Kasumi-1 (cell line): ENCODE measurements at regions not wholly inside any gene's neighbourhood (a gene's known extent, or its start where the extent isn't known, plus 50 kb on each side); places are given as distances from the start of the nearest gene placed in this dataset.

Experiments used
- DNase-seq, 2 experiments: peaks; one replicate each; lab custom pipeline; 2025; lab: John Stamatoyannopoulos, UW

GRCh38 chr11:128407962-128408361, 179.4 kb downstream of the ETS1 start:
- no peak for DNase-seq

- DNase-seq = no peak
Measured at GRCh38 chr11:128405714-128406662, 181.4 kb downstream of the ETS1 start.

- no peak for DNase-seq
Measured at GRCh38 chr11:128405112-128405511, 182.2 kb downstream of the ETS1 start.

GRCh38 chr11:128404437-128404836, 182.9 kb downstream of the ETS1 start:
- DNase-seq = no peak

GRCh38 chr11:128400382-128401203, 186.8 kb downstream of the ETS1 start:
- no peak for DNase-seq

- no peak for DNase-seq
Measured at GRCh38 chr11:128399251-128400121, 187.9 kb downstream of the ETS1 start.

- no peak for DNase-seq
Measured at GRCh38 chr11:128398517-128399250, 188.7 kb downstream of the ETS1 start.

GRCh38 chr11:128397362-128397761, 190.0 kb downstream of the ETS1 start:
- DNase-seq = no peak

GRCh38 chr11:128394431-128395089, 192.8 kb downstream of the ETS1 start:
- no peak for DNase-seq

- no peak for DNase-seq
Measured at GRCh38 chr11:128392259-128392658, 195.1 kb downstream of the ETS1 start.

GRCh38 chr11:128391811-128392210, 195.5 kb downstream of the ETS1 start:
- no peak for DNase-seq

GRCh38 chr11:128390246-128390645, 197.1 kb downstream of the ETS1 start:
- DNase-seq = no peak

- DNase-seq = no peak
Measured at GRCh38 chr11:128389461-128389976, 197.8 kb downstream of the ETS1 start.

GRCh38 chr11:128388206-128388815, 199.0 kb downstream of the ETS1 start:
- DNase-seq = no peak

- no peak for DNase-seq
Measured at GRCh38 chr11:128379587-128380580, 207.5 kb downstream of the ETS1 start.

- no peak for DNase-seq
Measured at GRCh38 chr11:128375961-128376360, 211.4 kb downstream of the ETS1 start.

- DNase-seq = no peak
Measured at GRCh38 chr11:128374026-128374425, 213.3 kb downstream of the ETS1 start.

- DNase-seq = no peak
Measured at GRCh38 chr11:128372977-128373376, 214.4 kb downstream of the ETS1 start.

GRCh38 chr11:128367573-128367972, 219.8 kb downstream of the ETS1 start:
- no peak for DNase-seq
